HFF-Myc (cell line): ENCODE measurements at regions not wholly inside any gene's neighbourhood (a gene's known extent, or its start where the extent isn't known, plus 50 kb on each side); places are given as distances from the start of the nearest gene placed in this dataset.

Source experiments
- DNase-seq: peaks from one replicate; pipeline ENCODE4 v3.0.0-alpha.2; 2011; ENCODE audit warnings: low read depth; ENCODE audit errors: extremely low read depth
- H3K4me3 ChIP-seq: replicated peaks from 2 replicates; pipeline ENCODE4 v1.5.1; 2011; ENCODE audit warnings: low read depth, mild to moderate bottlenecking, control low read depth, low read length
- TF ChIP-seq, protein P1 (sequence below): IDR thresholded peaks from 2 replicates; pipeline ENCODE4 v1.5.1; 2012; ENCODE audit warnings: mild to moderate bottlenecking, low read depth, low read length, control low read depth; ENCODE audit errors: missing control alignments

DNA sequence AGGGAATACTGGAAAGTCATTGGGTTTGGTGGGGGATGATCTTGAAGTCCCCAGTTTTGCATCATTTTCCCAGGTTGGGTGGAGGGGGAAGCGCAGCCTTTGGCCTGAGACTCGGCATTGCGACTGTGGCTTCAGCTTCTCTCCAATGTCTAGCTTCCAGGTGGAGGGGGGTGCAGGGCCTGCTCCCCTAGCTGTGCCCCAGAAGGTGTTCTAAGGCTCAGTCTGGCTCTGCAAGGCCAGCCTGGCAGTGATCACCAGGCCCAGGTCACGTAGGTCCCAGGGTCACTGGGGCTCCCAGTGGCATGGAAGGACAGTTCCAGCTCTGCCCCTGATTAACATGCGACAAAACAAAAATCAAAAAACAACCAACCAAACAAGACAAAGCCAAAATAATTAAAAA is 56.9 kb upstream of the HAAO start:
- DNase-seq, result no peak
- H3K4me3 ChIP-seq, result no peak overlapping the region
- TF ChIP-seq, protein P1, sequence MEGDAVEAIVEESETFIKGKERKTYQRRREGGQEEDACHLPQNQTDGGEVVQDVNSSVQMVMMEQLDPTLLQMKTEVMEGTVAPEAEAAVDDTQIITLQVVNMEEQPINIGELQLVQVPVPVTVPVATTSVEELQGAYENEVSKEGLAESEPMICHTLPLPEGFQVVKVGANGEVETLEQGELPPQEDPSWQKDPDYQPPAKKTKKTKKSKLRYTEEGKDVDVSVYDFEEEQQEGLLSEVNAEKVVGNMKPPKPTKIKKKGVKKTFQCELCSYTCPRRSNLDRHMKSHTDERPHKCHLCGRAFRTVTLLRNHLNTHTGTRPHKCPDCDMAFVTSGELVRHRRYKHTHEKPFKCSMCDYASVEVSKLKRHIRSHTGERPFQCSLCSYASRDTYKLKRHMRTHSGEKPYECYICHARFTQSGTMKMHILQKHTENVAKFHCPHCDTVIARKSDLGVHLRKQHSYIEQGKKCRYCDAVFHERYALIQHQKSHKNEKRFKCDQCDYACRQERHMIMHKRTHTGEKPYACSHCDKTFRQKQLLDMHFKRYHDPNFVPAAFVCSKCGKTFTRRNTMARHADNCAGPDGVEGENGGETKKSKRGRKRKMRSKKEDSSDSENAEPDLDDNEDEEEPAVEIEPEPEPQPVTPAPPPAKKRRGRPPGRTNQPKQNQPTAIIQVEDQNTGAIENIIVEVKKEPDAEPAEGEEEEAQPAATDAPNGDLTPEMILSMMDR, result no peak

DNA sequence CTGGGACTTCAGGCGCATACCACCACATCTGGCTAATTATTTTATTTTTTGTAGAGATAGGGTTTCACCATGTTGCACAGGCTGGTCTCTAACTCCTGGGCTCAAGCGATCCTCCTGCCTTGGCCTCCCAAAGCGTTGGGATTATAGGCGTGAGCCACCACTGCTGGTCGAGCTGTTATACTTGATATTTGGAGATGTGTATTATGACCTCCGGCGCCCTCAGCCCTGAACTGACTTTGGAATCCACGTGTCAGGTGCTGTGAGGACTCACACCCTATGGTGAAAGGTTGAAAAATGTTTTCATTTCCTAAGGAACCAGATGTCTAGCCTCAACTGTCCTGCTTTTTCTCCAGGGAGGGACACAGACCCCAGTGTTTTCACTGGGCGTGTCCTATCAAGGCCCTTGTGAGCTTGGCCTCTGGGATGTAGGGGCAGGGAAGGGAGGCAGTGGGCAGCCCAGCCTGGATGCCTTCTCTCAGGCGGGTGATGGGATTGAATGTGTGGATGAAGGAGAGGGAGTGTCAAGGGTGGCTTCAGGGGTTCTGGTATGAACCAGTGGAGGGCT is 56.4 kb upstream of the HAAO start:
- no peak overlapping the region for H3K4me3 ChIP-seq
- DNase-seq, result no peak
- TF ChIP-seq, protein P1, result no peak

DNA sequence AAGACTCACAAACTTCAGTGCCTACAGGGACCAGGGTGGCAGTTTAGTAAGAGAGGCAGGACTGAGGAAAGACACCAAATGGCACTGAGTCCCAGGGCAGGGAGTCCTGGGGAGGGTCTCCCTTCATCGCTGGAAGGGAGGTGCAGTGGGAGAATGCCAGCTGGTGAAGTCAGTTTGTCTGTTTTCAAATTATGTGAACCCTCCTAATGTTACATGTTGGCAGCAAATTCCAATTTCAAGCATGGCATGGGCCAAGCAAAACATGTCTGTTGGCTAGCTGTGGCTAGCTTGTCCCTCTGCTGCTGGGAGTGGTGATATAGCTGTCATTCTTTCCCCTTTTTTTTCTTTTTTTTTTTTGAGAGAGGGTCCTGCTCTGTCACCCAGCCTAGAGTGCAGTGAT is 55.9 kb upstream of the HAAO start:
- TF ChIP-seq, protein P1, result no peak
- no peak for DNase-seq
- no peak overlapping the region for H3K4me3 ChIP-seq

DNA sequence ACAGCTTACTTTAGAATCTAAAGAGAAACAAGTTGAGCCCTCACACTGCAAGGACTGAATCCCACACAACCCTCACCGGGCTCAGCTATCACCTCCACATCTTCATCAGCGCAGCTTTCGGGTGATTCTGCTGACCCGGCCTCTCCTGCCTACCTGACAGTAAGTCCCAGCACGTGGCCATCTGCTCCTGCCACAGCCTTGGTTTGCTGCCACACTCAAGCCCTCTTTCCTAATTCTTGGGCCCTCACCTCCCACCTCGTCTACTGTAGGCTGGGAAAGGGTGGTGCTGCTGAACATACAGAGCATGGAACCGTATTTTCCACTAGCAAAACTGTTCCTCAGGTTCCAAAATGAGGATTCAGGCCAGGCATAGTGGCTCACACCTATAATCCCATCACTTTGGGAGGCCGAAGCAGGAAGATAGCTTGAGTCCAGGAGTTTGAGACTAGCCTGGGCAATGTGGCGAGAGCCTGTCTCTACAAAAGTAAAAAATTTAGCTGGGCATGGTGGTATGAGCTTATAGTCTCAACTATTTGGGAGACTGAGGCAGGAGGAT is 55.3 kb upstream of the HAAO start:
- H3K4me3 ChIP-seq, result no peak overlapping the region
- DNase-seq, result no peak
- TF ChIP-seq, protein P1, result no peak

DNA sequence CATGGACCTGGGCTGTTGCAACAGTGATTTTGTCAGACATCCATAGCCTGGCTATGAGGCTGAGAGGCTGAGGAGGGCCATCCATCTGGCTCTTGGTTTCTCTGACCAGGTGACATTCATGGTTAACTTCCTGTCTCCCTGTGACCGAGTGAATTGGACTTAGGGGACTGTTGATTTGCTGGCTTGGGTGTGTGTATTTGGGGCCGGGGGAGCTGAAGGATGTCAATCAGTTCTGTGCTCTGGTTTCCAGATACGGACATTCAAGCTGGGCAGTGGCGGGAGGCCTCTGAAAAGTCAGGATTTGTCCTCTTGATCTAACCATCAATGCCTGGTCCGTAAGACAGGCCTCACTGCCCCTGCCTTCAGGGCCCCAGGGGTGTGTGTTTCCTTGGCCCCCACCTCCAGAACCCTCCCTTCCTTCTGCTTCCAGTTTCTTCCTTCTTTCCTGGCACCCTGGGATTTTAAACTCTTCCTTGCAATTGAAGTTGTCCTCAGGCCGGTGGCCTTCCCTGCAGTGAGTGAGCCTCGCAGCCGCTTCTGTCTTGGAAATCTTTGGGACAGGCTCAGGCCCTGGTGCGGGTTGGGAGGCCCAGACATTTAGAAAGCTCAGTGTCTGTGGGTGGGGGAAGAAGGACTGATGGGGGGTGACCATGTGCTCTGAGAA is 54.7 kb upstream of the HAAO start:
- no peak for DNase-seq
- H3K4me3 ChIP-seq, result no peak overlapping the region
- TF ChIP-seq, protein P1, result no peak

DNA sequence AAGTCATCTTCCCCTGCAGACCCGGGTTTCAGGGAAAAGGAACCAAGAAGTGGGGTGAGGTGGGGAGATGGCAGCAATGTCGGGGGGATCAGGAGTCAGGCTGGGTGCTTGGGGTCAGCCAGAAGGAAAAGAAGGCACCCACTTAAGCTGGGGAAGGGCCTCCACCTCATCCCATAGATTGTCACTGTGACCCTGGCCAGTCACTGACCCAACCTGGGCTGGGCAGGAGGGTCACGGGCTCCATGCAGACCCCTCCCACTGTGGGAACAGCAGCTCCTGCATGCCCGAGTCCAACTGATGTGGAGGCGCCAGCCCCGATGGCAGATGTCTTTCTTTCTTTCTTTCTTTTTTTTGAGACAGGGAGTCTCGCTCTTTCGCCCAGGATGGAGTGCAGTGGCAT is 53.6 kb upstream of the HAAO start:
- no peak overlapping the region for H3K4me3 ChIP-seq
- no peak for DNase-seq
- TF ChIP-seq, protein P1, result no peak
